Osteoblast (primary cell): ENCODE measurements at regions not wholly inside any gene's neighbourhood (a gene's known extent, or its start where the extent isn't known, plus 50 kb on each side); places are given as distances from the start of the nearest gene placed in this dataset.

Experiments
- DNase-seq: peaks from one replicate; pipeline ENCODE4 v3.0.0; 2011; ENCODE audit warnings: low spot score, mixed read lengths; ENCODE audit not compliant: insufficient read length; ENCODE audit errors: missing footprints
- H2AFZ ChIP-seq: 2 replicates; pipeline ENCODE4 v1.6.0; 2011; ENCODE audit warnings: mild to moderate bottlenecking, low read length
- H3K27ac ChIP-seq: 2 replicates; pipeline ENCODE4 v1.5.1; 2011; ENCODE audit warnings: mild to moderate bottlenecking, low read depth, low read length, moderate library complexity
- H3K27me3 ChIP-seq: 2 replicates; pipeline ENCODE4 v1.6.0; 2012; ENCODE audit warnings: mild to moderate bottlenecking, control low read depth, inconsistent platforms, low read length, moderate library complexity; ENCODE audit not compliant: insufficient read depth
- H3K36me3 ChIP-seq: 2 replicates; pipeline ENCODE4 v1.5.1; 2011; ENCODE audit warnings: mild to moderate bottlenecking, low read length, control low read depth, moderate library complexity; ENCODE audit not compliant: insufficient read depth
- H3K4me1 ChIP-seq: 2 replicates; pipeline ENCODE4 v1.5.1; 2011; ENCODE audit warnings: mild to moderate bottlenecking, low read length, control low read depth, moderate library complexity; ENCODE audit not compliant: insufficient read depth
- H3K4me2 ChIP-seq: 2 replicates; pipeline ENCODE4 v1.6.0; 2011; ENCODE audit warnings: mild to moderate bottlenecking, low read length; ENCODE audit not compliant: insufficient read depth
- H3K4me3 ChIP-seq: fragments of 200-600 bp; sonication (generic); 3 replicates; pipeline ENCODE4 v1.5.1; 2012; ENCODE audit warnings: mild to moderate bottlenecking, low read length, inconsistent platforms; ENCODE audit not compliant: insufficient read depth
- H3K79me2 ChIP-seq: 2 replicates; pipeline ENCODE4 v1.6.0; 2012; ENCODE audit warnings: mild to moderate bottlenecking, low read length, control low read depth, inconsistent platforms; ENCODE audit not compliant: insufficient read depth
- H3K9me3 ChIP-seq: 2 replicates; pipeline ENCODE4 v1.5.1; 2011; ENCODE audit warnings: low read depth, low read length, control low read depth
- H4K20me1 ChIP-seq: 2 replicates; pipeline ENCODE4 v1.6.0; 2012; ENCODE audit warnings: mild to moderate bottlenecking, low read length, control low read depth; ENCODE audit not compliant: insufficient read depth
- CTCF ChIP-seq: IDR thresholded peaks from 2 replicates; pipeline ENCODE4 v1.5.1; 2011; ENCODE audit warnings: mild to moderate bottlenecking, low read depth, low read length, moderate library complexity; ENCODE audit errors: extremely low read depth

- DNase-seq: no peak
- Histone ChIP-seq H3K4me1 (peaks cover 17% of the 10 kb centered on the region), H3K36me3 (no peaks in the 10 kb centered on the region), H3K79me2 (no peaks in the 10 kb centered on the region), H4K20me1 (no peaks in the 10 kb centered on the region), H2AFZ (no peak overlapping the region), H3K27me3 (no peaks in the 10 kb centered on the region), H3K4me3 (no peak overlapping the region), H3K9me3 (no peaks in the 10 kb centered on the region), H3K4me2 (no peak overlapping the region), H3K27ac (no peak overlapping the region)
- no peak for TF ChIP-seq CTCF
Measured at GRCh38 chr1:185445594-185445993, 128.6 kb upstream of the IVNS1ABP start.

GRCh38 chr1:185444676-185445075 is 127.6 kb upstream of the IVNS1ABP start:
- no peaks in the 10 kb centered on the region for H3K36me3 ChIP-seq
- DNase-seq: no peak
- H2AFZ ChIP-seq: no peak overlapping the region
- H4K20me1 ChIP-seq: no peaks in the 10 kb centered on the region
- no peak for TF ChIP-seq CTCF
- no peak overlapping the region for H3K4me3 ChIP-seq
- H3K4me2 ChIP-seq: no peak overlapping the region
- H3K27me3 ChIP-seq: no peaks in the 10 kb centered on the region
- no peak overlapping the region for H3K27ac ChIP-seq
- no peaks in the 10 kb centered on the region for H3K79me2 ChIP-seq
- H3K4me1 ChIP-seq: peaks cover 24% of the 10 kb centered on the region
- H3K9me3 ChIP-seq: no peaks in the 10 kb centered on the region

- Histone ChIP-seq H3K4me3 (no peak overlapping the region), H3K4me2 (peak overlapping the region; percentile 12), H2AFZ (no peak overlapping the region), H3K36me3 (no peaks in the 10 kb centered on the region), H3K9me3 (no peaks in the 10 kb centered on the region), H3K27ac (no peak overlapping the region), H3K79me2 (no peaks in the 10 kb centered on the region), H3K27me3 (no peaks in the 10 kb centered on the region), H4K20me1 (no peaks in the 10 kb centered on the region), H3K4me1 (peaks cover 28% of the 10 kb centered on the region)
- TF ChIP-seq CTCF: no peak
- peak; percentile 54 for DNase-seq
Measured at GRCh38 chr1:185442050-185442449, 125.0 kb upstream of the IVNS1ABP start.

GRCh38 chr1:185441605-185442004 is 124.6 kb upstream of the IVNS1ABP start:
- TF ChIP-seq CTCF: no peak
- no peaks in the 10 kb centered on the region for H3K79me2 ChIP-seq
- no peaks in the 10 kb centered on the region for H3K27me3 ChIP-seq
- H3K4me2 ChIP-seq: peak overlapping the region; percentile 12
- DNase-seq: no peak
- H3K4me3 ChIP-seq: no peak overlapping the region
- no peak overlapping the region for H2AFZ ChIP-seq
- no peaks in the 10 kb centered on the region for H3K36me3 ChIP-seq
- H3K4me1 ChIP-seq: peaks cover 28% of the 10 kb centered on the region
- no peaks in the 10 kb centered on the region for H4K20me1 ChIP-seq
- peak overlapping the region; percentile 43 for H3K27ac ChIP-seq
- no peaks in the 10 kb centered on the region for H3K9me3 ChIP-seq
